ENCODE measurements at regions not wholly inside any gene's neighbourhood (a gene's known extent, or its start where the extent isn't known, plus 50 kb on each side); places are given as distances from the start of the nearest gene placed in this dataset.

GRCh38 chr18:43904209-43904837 is 627.0 kb upstream of the SYT4 start:
- TF ChIP-seq CTCF (IDR thresholded peaks at IDR 0.05) (no peak), EP300 (IDR thresholded peaks at IDR 0.05) (no peak)
